B cell (primary cell): ENCODE measurements at regions not wholly inside any gene's neighbourhood (a gene's known extent, or its start where the extent isn't known, plus 50 kb on each side); places are given as distances from the start of the nearest gene placed in this dataset.

ENCODE experiments used
- ATAC-seq: fragments of 200-7000 bp; cut with Tn5 transposase; one replicate; pipeline ENCODE4 v1.10.0; 2021; ENCODE audit warnings: low read depth, mild to moderate bottlenecking, moderate number of reproducible peaks, moderate library complexity
- CTCF ChIA-PET: fragments of 350-600 bp; sonication (Branson Sonifier 250); formaldehyde crosslinking; loops from one replicate; lab custom pipeline; 2021; ENCODE audit warnings: antibody characterized with exemption, inconsistent platforms; lab: Charles Lee
- POLR2A ChIA-PET: fragments of 350-600 bp; sonication (Branson Sonifier 250); formaldehyde crosslinking; loops from one replicate; lab custom pipeline; 2021; ENCODE audit warnings: antibody characterized with exemption; lab: Charles Lee
- DNase-seq: peaks from one replicate; pipeline ENCODE4 v3.0.0; 2013
- H2AFZ ChIP-seq: 2 replicates; pipeline ENCODE4 v1.6.1; 2012; ENCODE audit warnings: mild to moderate bottlenecking, low read depth, low read length; ENCODE audit not compliant: insufficient read depth, poor library complexity, severe bottlenecking
- H3K27ac ChIP-seq, 2 donors: 1 replicate in 1 of 2; 2 replicates in 1 of 2; pipeline ENCODE4 v1.5.1; 2012 to 2013; ENCODE audit warnings: low read length in 2 of 2, mild to moderate bottlenecking in 2 of 2, moderate library complexity in 1 of 2
- H3K27me3 ChIP-seq, 4 experiments: fragments of 200-600 bp in 1 of 4; sonication (generic) in 1 of 4; replicated peaks in 1 of 4; 1 replicate in 2 of 4; 2 replicates in 2 of 4; pipeline versions ENCODE4 v1.6.1 to v1.7.0; 2013 to 2016; ENCODE audit warnings: low read length in 3 of 4, mild to moderate bottlenecking in 2 of 4, mixed read lengths in 1 of 4, moderate library complexity in 1 of 4; ENCODE audit not compliant: insufficient read depth in 4 of 4, control insufficient read depth in 3 of 4; ENCODE audit errors: control extremely low read depth in 1 of 4
- H3K36me3 ChIP-seq, 2 experiments: replicated peaks in 1 of 2; 1 replicate in 1 of 2; 2 replicates in 1 of 2; pipeline versions ENCODE4 v1.6.1 to v1.7.1; 2013; ENCODE audit warnings: low read length in 1 of 2; ENCODE audit not compliant: insufficient read depth in 2 of 2, control insufficient read depth in 1 of 2; ENCODE audit errors: control extremely low read depth in 1 of 2, extremely low read depth in 1 of 2
- H3K4me1 ChIP-seq, 2 donors: fragments of 200-600 bp in 1 of 2; sonication (generic) in 1 of 2; 1 replicate in 1 of 2; 2 replicates in 1 of 2; pipeline versions ENCODE4 v1.5.1 to v1.6.1; 2013 to 2017; ENCODE audit warnings: low read length in 2 of 2; ENCODE audit not compliant: control insufficient read depth in 2 of 2, insufficient read depth in 2 of 2
- H3K4me2 ChIP-seq: replicated peaks from 2 replicates; pipeline ENCODE3; 2012; ENCODE audit warnings: mild to moderate bottlenecking, low read depth, low read length; ENCODE audit not compliant: poor library complexity, severe bottlenecking
- H3K4me3 ChIP-seq, 5 experiments: fragments of 200-600 bp in 1 of 5; sonication (generic) in 1 of 5; 1 replicate in 3 of 5; 2 replicates in 2 of 5; pipeline versions ENCODE4 v1.5.1 to v1.7.0; 2011 to 2016; ENCODE audit warnings: low read length in 4 of 5, mild to moderate bottlenecking in 4 of 5, low read depth in 2 of 5, control low read depth in 1 of 5, moderate library complexity in 1 of 5; ENCODE audit not compliant: insufficient read depth in 1 of 5; ENCODE audit errors: control extremely low read depth in 1 of 5, extremely low read depth in 1 of 5
- H3K79me2 ChIP-seq: fragments of 200-600 bp; sonication (generic); one replicate; pipeline ENCODE4 v1.6.0; 2016; ENCODE audit warnings: low read length; ENCODE audit not compliant: control insufficient read depth, insufficient read depth
- H3K9ac ChIP-seq: fragments of 200-600 bp; sonication (generic); 2 replicates; pipeline ENCODE4 v1.6.1; 2017; ENCODE audit warnings: mild to moderate bottlenecking, low read length, moderate library complexity
- H3K9me3 ChIP-seq, 3 donors: one replicate each; pipeline versions ENCODE4 v1.6.1 to v1.7.1; 2013; ENCODE audit warnings: low read length in 2 of 3; ENCODE audit not compliant: control insufficient read depth in 2 of 3, insufficient read depth in 1 of 3; ENCODE audit errors: control extremely low read depth in 1 of 3
- H4K20me1 ChIP-seq: 2 replicates; pipeline ENCODE4 v1.6.0; 2012; ENCODE audit warnings: mild to moderate bottlenecking, low read length; ENCODE audit not compliant: insufficient read depth, control insufficient read depth, poor library complexity, severe bottlenecking
- H3K27ac Mint-ChIP-seq: one replicate; pipeline ENCODE4 v1.8.0; 2021; ENCODE audit warnings: mixed read lengths
- H3K27me3 Mint-ChIP-seq: one replicate; pipeline ENCODE4 v1.8.0; 2021; ENCODE audit warnings: mixed read lengths
- H3K4me1 Mint-ChIP-seq: one replicate; pipeline ENCODE4 v1.8.0; 2021; ENCODE audit warnings: mixed read lengths
- H3K4me3 Mint-ChIP-seq: one replicate; pipeline ENCODE4 v1.8.0; 2021; ENCODE audit warnings: mixed read lengths
- H3K9me3 Mint-ChIP-seq: one replicate; pipeline ENCODE4 v1.8.0; 2022; ENCODE audit warnings: mixed read lengths; ENCODE audit not compliant: insufficient read depth
- EZH2 ChIP-seq: IDR thresholded peaks from 2 replicates; pipeline ENCODE4 v1.6.1; 2012; ENCODE audit warnings: borderline replicate concordance, low read depth, mild to moderate bottlenecking, moderate library complexity, low read length; ENCODE audit not compliant: insufficient read depth, poor library complexity, severe bottlenecking
- WGBS: methylation state at CpG from one replicate; pipeline ENCODE4 v1.1.5; 2013; ENCODE audit warnings: missing lambda C conversion rate; ENCODE audit not compliant: insufficient coverage; 5-methylcytosine and 5-hydroxymethylcytosine counted together
- intact Hi-C: fragments of 100-400 bp; cut with micrococcal nuclease; formaldehyde crosslinking; loops from one replicate; pipeline ENCODE4 v1.10.0; 2022
- TF ChIP-seq, protein P1 (sequence below): fragments of 200-600 bp; IDR thresholded peaks from one replicate; pipeline ENCODE4 v1.8.0; 2022; ENCODE audit warnings: antibody characterized with exemption, mild to moderate bottlenecking

- Histone ChIP-seq H3K9me3 (no peaks in the 10 kb centered on the region), H3K4me2 (no peak overlapping the region), H3K4me3 (no peak overlapping the region), H3K27me3 (no peaks in the 10 kb centered on the region), H3K27ac (no peak overlapping the region), H3K4me1 (peaks cover 0 to under 1% of the 10 kb centered on the region in 2 donors), H3K79me2 (no peaks in the 10 kb centered on the region), H3K36me3 (no peaks in the 10 kb centered on the region), H3K9ac (no peak overlapping the region), H4K20me1 (no peaks in the 10 kb centered on the region), H2AFZ (no peak overlapping the region)
- no peaks in the 10 kb centered on the region for H3K27me3 Mint-ChIP-seq
- no peaks in the 10 kb centered on the region for H3K9me3 Mint-ChIP-seq
- intact Hi-C loops: no loop called here
- no peak overlapping the region for H3K27ac Mint-ChIP-seq
- H3K4me1 Mint-ChIP-seq: no peaks in the 10 kb centered on the region
- POLR2A ChIA-PET: no interaction called here
- no peak for DNase-seq
- H3K4me3 Mint-ChIP-seq: no peak overlapping the region
- CTCF ChIA-PET: no interaction called here
- ATAC-seq: no peak
- TF ChIP-seq, protein P1, sequence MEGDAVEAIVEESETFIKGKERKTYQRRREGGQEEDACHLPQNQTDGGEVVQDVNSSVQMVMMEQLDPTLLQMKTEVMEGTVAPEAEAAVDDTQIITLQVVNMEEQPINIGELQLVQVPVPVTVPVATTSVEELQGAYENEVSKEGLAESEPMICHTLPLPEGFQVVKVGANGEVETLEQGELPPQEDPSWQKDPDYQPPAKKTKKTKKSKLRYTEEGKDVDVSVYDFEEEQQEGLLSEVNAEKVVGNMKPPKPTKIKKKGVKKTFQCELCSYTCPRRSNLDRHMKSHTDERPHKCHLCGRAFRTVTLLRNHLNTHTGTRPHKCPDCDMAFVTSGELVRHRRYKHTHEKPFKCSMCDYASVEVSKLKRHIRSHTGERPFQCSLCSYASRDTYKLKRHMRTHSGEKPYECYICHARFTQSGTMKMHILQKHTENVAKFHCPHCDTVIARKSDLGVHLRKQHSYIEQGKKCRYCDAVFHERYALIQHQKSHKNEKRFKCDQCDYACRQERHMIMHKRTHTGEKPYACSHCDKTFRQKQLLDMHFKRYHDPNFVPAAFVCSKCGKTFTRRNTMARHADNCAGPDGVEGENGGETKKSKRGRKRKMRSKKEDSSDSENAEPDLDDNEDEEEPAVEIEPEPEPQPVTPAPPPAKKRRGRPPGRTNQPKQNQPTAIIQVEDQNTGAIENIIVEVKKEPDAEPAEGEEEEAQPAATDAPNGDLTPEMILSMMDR: no peak
- no peak for TF ChIP-seq EZH2
These were observed 692.3 kb upstream of the MEF2C start for GRCh38 chr5:89575319-89575718.

GRCh38 chr5:89573345-89573744, 690.4 kb upstream of the MEF2C start:
- intact Hi-C loops: no loop called here
- Histone ChIP-seq H3K4me2 (no peak overlapping the region), H3K9ac (no peak overlapping the region), H3K4me1 (no peaks in the 10 kb centered on the region), H3K27me3 (no peaks in the 10 kb centered on the region), H3K27ac (no peak overlapping the region), H3K79me2 (no peaks in the 10 kb centered on the region), H2AFZ (no peak overlapping the region), H4K20me1 (no peaks in the 10 kb centered on the region), H3K9me3 (no peaks in the 10 kb centered on the region), H3K4me3 (no peak overlapping the region), H3K36me3 (no peaks in the 10 kb centered on the region)
- H3K27ac Mint-ChIP-seq: no peak overlapping the region
- H3K4me3 Mint-ChIP-seq: no peak overlapping the region
- TF ChIP-seq, protein P1: no peak
- no peak for TF ChIP-seq EZH2
- ChIA-PET CTCF (no interaction called here), POLR2A (no interaction called here)
- DNase-seq: no peak
- no peaks in the 10 kb centered on the region for H3K27me3 Mint-ChIP-seq
- no peaks in the 10 kb centered on the region for H3K4me1 Mint-ChIP-seq
- 91% methylated on average over 2 of the region's 4 CpGs for WGBS
- no peaks in the 10 kb centered on the region for H3K9me3 Mint-ChIP-seq
- ATAC-seq: no peak
